SU-DHL-6 (cell line): ENCODE measurements at regions not wholly inside any gene's neighbourhood (a gene's known extent, or its start where the extent isn't known, plus 50 kb on each side); places are given as distances from the start of the nearest gene placed in this dataset.

Source experiments
- H2AFZ ChIP-seq: fragments of 200-600 bp; sonication (generic); 2 replicates; pipeline ENCODE4 v1.6.1; 2014; ENCODE audit warnings: low read depth, mild to moderate bottlenecking, moderate library complexity, mixed read lengths, antibody characterized with exemption, low read length; ENCODE audit not compliant: severe bottlenecking
- H3F3A ChIP-seq: fragments of 200-600 bp; shearing (Covaris generic); 2 replicates; pipeline ENCODE4 v1.6.0; 2016; ENCODE audit warnings: antibody characterized with exemption, mild to moderate bottlenecking; ENCODE audit not compliant: insufficient read depth
- H3K27ac ChIP-seq: fragments of 200-600 bp; sonication (generic); 2 replicates; pipeline ENCODE4 v1.5.1; 2016; ENCODE audit warnings: low read depth, mild to moderate bottlenecking, low read length, moderate library complexity, mixed read lengths
- H3K27me3 ChIP-seq: fragments of 200-600 bp; sonication (generic), shearing (Covaris generic); 2 replicates; pipeline ENCODE4 v1.6.0; 2014; ENCODE audit warnings: mild to moderate bottlenecking, low read length
- H3K36me3 ChIP-seq: fragments of 200-600 bp; sonication (generic); 2 replicates; pipeline ENCODE4 v1.6.1; 2014; ENCODE audit warnings: mild to moderate bottlenecking, low read length, mixed read lengths
- H3K4me2 ChIP-seq: fragments of 300-600, 200-600 bp; shearing (Covaris generic), sonication (generic); 2 replicates; pipeline ENCODE4 v1.6.0; 2014; ENCODE audit warnings: low read length, low read depth, mild to moderate bottlenecking; ENCODE audit not compliant: poor library complexity, severe bottlenecking
- H3K4me3 ChIP-seq: fragments of 200-600 bp; sonication (generic); 2 replicates; pipeline ENCODE4 v1.5.1; 2014; ENCODE audit warnings: antibody characterized with exemption, low read length, mild to moderate bottlenecking, mixed read lengths; ENCODE audit not compliant: insufficient read depth, poor library complexity, severe bottlenecking
- H3K79me2 ChIP-seq: fragments of 200-600 bp; sonication (generic); 2 replicates; pipeline ENCODE4 v1.6.1; 2014; ENCODE audit warnings: mild to moderate bottlenecking, low read length, moderate library complexity; ENCODE audit not compliant: insufficient read depth
- H3K9ac ChIP-seq: fragments of 200-600 bp; sonication (generic); 2 replicates; pipeline ENCODE4 v1.7.0; 2014; ENCODE audit warnings: mild to moderate bottlenecking, low read length
- H3K9me2 ChIP-seq: fragments of 200-600 bp; sonication (generic); replicated peaks from 2 replicates; pipeline ENCODE4 v1.6.1; 2014; ENCODE audit warnings: low read length; ENCODE audit not compliant: insufficient read depth
- H3K9me3 ChIP-seq: fragments of 200-600 bp; sonication (generic); 2 replicates; pipeline ENCODE4 v1.6.1; 2014; ENCODE audit warnings: low read length, mixed read lengths; ENCODE audit not compliant: insufficient read depth
- H4K20me1 ChIP-seq: fragments of 200-600 bp; sonication (generic); 2 replicates; pipeline ENCODE4 v1.6.1; 2014; ENCODE audit warnings: low read depth, mild to moderate bottlenecking, antibody characterized with exemption, low read length, moderate library complexity, mixed read lengths
- CTCF ChIP-seq: fragments of 200-600 bp; sonication (generic); IDR thresholded peaks from one replicate; pipeline ENCODE4 v1.5.1; 2017; ENCODE audit warnings: antibody characterized with exemption, mild to moderate bottlenecking, low read length, moderate library complexity; ENCODE audit not compliant: insufficient read depth, poor library complexity, severe bottlenecking
- EZH2phosphoT487 ChIP-seq: fragments of 200-600 bp; sonication (generic), shearing (Covaris generic); conservative IDR thresholded peaks from 2 replicates; pipeline ENCODE4 v1.6.1; 2018; ENCODE audit warnings: mild to moderate bottlenecking, antibody characterized with exemption, low read length, moderate library complexity, mixed read lengths

GRCh38 chr4:124417371-124417770 is 295.2 kb downstream of the ANKRD50 start:
- TF ChIP-seq CTCF (no peak), EZH2phosphoT487 (no peak)
- H3K36me3 ChIP-seq: no peaks in the 10 kb centered on the region
- no peak overlapping the region for H3K4me2 ChIP-seq
- no peak overlapping the region for H2AFZ ChIP-seq
- H3K9me3 ChIP-seq: no peaks in the 10 kb centered on the region
- H3K9me2 ChIP-seq: no peaks in the 10 kb centered on the region
- no peak overlapping the region for H3K9ac ChIP-seq
- no peaks in the 10 kb centered on the region for H3F3A ChIP-seq
- H3K27ac ChIP-seq: no peak overlapping the region
- H3K4me3 ChIP-seq: no peak overlapping the region
- no peaks in the 10 kb centered on the region for H4K20me1 ChIP-seq
- H3K27me3 ChIP-seq: no peaks in the 10 kb centered on the region
- no peaks in the 10 kb centered on the region for H3K79me2 ChIP-seq

- Histone ChIP-seq H3K9ac (no peak overlapping the region), H4K20me1 (no peaks in the 10 kb centered on the region), H3K27ac (no peak overlapping the region), H3K79me2 (no peaks in the 10 kb centered on the region), H3F3A (no peaks in the 10 kb centered on the region), H3K9me2 (no peaks in the 10 kb centered on the region), H2AFZ (no peak overlapping the region), H3K4me2 (no peak overlapping the region), H3K36me3 (no peaks in the 10 kb centered on the region), H3K4me3 (no peak overlapping the region), H3K9me3 (no peaks in the 10 kb centered on the region), H3K27me3 (no peaks in the 10 kb centered on the region)
- no peak for TF ChIP-seq EZH2phosphoT487
- no peak for TF ChIP-seq CTCF
Observed at GRCh38 chr4:124420166-124420695, 292.3 kb downstream of the ANKRD50 start.

GRCh38 chr4:124423160-124423559 is 289.4 kb downstream of the ANKRD50 start:
- Histone ChIP-seq H3K27me3 (no peaks in the 10 kb centered on the region), H3K9me3 (no peaks in the 10 kb centered on the region), H3F3A (no peaks in the 10 kb centered on the region), H3K9ac (no peak overlapping the region), H3K4me3 (no peak overlapping the region), H3K79me2 (no peaks in the 10 kb centered on the region), H3K9me2 (no peaks in the 10 kb centered on the region), H4K20me1 (no peaks in the 10 kb centered on the region), H3K36me3 (no peaks in the 10 kb centered on the region), H2AFZ (no peak overlapping the region), H3K4me2 (no peak overlapping the region), H3K27ac (no peak overlapping the region)
- no peak for TF ChIP-seq EZH2phosphoT487

GRCh38 chr4:124426279-124426678 is 286.3 kb downstream of the ANKRD50 start:
- Histone ChIP-seq H3K9ac (no peak overlapping the region), H3K79me2 (no peaks in the 10 kb centered on the region), H4K20me1 (no peaks in the 10 kb centered on the region), H3K9me2 (no peaks in the 10 kb centered on the region), H3K27ac (no peak overlapping the region), H3F3A (no peaks in the 10 kb centered on the region), H3K4me2 (no peak overlapping the region), H3K27me3 (no peaks in the 10 kb centered on the region), H2AFZ (no peak overlapping the region), H3K36me3 (no peaks in the 10 kb centered on the region), H3K4me3 (no peak overlapping the region), H3K9me3 (no peaks in the 10 kb centered on the region)
- no peak for TF ChIP-seq CTCF
- TF ChIP-seq EZH2phosphoT487: no peak
